Activated naive CD8-positive, alpha-beta T cell treated with anti-CD3 and anti-CD28 coated beads, Interleukin-2, amount 10 ng/mL, durations not matched to agents 7 days and 5 days (primary cell): ENCODE measurements at regions not wholly inside any gene's neighbourhood (a gene's known extent, or its start where the extent isn't known, plus 50 kb on each side); places are given as distances from the start of the nearest gene placed in this dataset.
"Not testable (repeated sequence)": the region's sequence is repeated elsewhere in the genome, so short reads cannot be mapped to it uniquely, and the experiment has no call there.

Experiments
- ATAC-seq: fragments of 150-1000 bp; cut with Tn5 transposase; one replicate; pipeline ENCODE4 v1.10.0; 2021; ENCODE audit warnings: low read depth, moderate library complexity
- POLR2A ChIA-PET: fragments of 350-600 bp; sonication (Branson Sonifier 250); formaldehyde crosslinking; loops from one replicate; lab custom pipeline; 2021; ENCODE audit warnings: antibody characterized with exemption; lab: Charles Lee
- DNase-seq: peaks from one replicate; pipeline ENCODE4 v3.0.0; 2021
- H3K27ac Mint-ChIP-seq: one replicate; pipeline ENCODE4 v1.8.0; 2022; ENCODE audit warnings: mild to moderate bottlenecking, mixed read lengths
- H3K27me3 Mint-ChIP-seq: one replicate; pipeline ENCODE4 v1.8.0; 2022; ENCODE audit warnings: mild to moderate bottlenecking, moderate library complexity, mixed read lengths
- H3K36me3 Mint-ChIP-seq: one replicate; pipeline ENCODE4 v1.8.0; 2021; ENCODE audit warnings: mild to moderate bottlenecking, mixed read lengths
- H3K4me1 Mint-ChIP-seq: one replicate; pipeline ENCODE4 v1.8.0; 2021; ENCODE audit warnings: mixed read lengths
- H3K4me3 Mint-ChIP-seq: one replicate; pipeline ENCODE4 v1.8.0; 2022; ENCODE audit warnings: mild to moderate bottlenecking, moderate library complexity, mixed read lengths
- H3K9me3 Mint-ChIP-seq: one replicate; pipeline ENCODE4 v1.8.0; 2021; ENCODE audit warnings: mixed read lengths

DNA sequence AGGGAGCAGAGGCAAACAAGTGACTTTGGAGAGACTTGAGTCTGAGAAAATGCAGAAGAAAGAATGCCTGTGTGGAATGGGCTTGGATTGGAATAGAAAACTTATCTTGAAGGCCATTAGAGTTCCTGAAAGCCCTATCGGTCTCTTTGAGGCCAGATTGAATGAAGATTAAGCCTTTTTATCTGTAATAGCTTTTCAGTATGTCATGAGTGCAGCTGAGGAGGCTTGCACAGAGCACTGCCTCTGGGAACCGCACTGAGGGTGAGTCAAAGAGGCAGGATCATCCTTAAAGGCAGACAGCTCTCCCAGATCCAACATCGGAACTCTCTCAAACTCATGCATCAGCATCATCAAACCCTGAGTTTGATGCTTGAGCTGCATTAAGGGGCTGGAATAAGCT is 515.2 kb downstream of the NTRK3 start:
- ATAC-seq (no peak), DNase-seq (no peak)
- no peaks in the 10 kb centered on the region for H3K9me3 Mint-ChIP-seq
- no peak overlapping the region for H3K4me3 Mint-ChIP-seq
- POLR2A ChIA-PET: no interaction called here
- H3K27me3 Mint-ChIP-seq: no peaks in the 10 kb centered on the region
- H3K4me1 Mint-ChIP-seq: peaks cover 8% of the 10 kb centered on the region
- H3K36me3 Mint-ChIP-seq: no peaks in the 10 kb centered on the region
- H3K27ac Mint-ChIP-seq: no peak overlapping the region

DNA sequence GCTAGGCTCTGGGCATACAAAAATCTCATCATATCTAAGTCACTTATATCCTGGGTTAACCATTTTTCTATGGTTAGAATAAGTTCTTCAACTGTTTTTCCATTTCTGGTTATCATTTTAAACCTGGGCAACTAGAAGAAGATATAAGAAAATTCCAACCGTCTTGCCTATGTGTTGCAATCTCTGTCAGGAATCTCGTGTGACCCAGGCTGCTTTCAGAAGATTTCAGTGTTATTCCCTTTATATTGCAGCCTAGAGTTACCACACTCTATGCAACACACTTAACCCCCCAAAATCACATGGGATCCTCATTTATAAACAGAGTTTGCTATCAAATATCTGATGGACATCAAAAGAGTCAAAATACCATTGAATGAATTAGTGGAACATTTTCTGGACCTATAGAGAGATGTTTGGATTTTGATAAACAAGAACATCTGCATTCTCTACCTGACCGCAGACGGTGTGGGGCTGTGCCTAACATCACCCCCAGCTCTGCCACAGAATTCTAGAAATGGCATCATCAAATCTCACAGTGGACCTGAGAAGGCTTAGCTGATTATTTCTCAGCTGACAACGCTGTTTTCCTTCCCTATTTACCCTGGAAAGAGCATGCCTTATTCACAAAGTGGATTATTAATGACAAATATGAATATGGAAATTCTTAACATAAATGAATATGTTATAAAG is 515.7 kb downstream of the NTRK3 start:
- Mint-ChIP-seq H3K36me3 (no peaks in the 10 kb centered on the region), H3K27ac (no peak overlapping the region), H3K4me3 (no peak overlapping the region), H3K9me3 (no peaks in the 10 kb centered on the region), H3K27me3 (no peaks in the 10 kb centered on the region), H3K4me1 (peaks cover 12% of the 10 kb centered on the region)
- no peak for ATAC-seq
- POLR2A ChIA-PET: no interaction called here
- DNase-seq: no peak

DNA sequence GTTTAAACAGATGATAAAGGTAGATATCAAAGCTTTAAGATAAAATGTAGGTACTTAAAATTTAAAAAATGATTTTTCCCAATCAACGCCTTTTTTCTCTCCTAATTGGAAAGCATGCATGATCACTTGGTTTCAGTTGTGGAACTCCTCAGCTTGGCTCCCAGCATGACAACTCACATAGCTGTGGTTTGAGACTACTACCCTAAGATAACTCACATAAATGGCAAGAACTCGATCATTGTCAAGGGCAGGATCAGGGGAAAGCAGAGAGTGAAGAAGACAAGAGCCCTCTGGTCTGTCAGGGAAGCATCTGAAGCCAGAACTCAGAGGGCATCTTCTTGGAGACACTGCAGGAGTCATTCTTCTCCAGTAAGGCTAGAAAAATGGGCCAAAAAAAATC is 516.7 kb downstream of the NTRK3 start:
- H3K27me3 Mint-ChIP-seq: no peaks in the 10 kb centered on the region
- no peaks in the 10 kb centered on the region for H3K9me3 Mint-ChIP-seq
- POLR2A ChIA-PET: no interaction called here
- no peak for ATAC-seq
- no peaks in the 10 kb centered on the region for H3K36me3 Mint-ChIP-seq
- H3K27ac Mint-ChIP-seq: no peak overlapping the region
- H3K4me3 Mint-ChIP-seq: no peak overlapping the region
- H3K4me1 Mint-ChIP-seq: peaks cover 12% of the 10 kb centered on the region
- DNase-seq: no peak

DNA sequence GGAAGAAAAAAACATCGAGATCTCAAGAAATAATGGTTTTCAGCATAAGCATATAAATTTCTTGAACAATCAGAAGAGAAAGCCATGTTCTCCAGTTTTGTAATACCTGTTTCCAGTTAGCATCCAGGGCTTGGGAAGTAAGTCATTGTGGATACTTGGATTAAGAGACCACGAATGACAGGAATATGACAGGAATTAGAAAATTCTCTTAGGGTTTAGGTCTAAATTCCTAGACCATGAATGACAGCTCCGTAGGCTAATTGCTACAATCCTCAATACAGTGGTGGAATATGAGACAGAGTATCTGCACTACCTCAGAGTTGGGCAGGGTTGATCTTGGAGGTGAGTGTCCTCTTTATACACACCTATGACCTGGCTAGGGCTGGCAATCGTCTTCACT is 517.5 kb downstream of the NTRK3 start:
- ATAC-seq: no peak
- DNase-seq: no peak
- H3K27me3 Mint-ChIP-seq: no peaks in the 10 kb centered on the region
- H3K9me3 Mint-ChIP-seq: no peaks in the 10 kb centered on the region
- POLR2A ChIA-PET: no interaction called here
- H3K36me3 Mint-ChIP-seq: no peaks in the 10 kb centered on the region
- no peak overlapping the region for H3K4me3 Mint-ChIP-seq
- peaks cover 12% of the 10 kb centered on the region for H3K4me1 Mint-ChIP-seq
- no peak overlapping the region for H3K27ac Mint-ChIP-seq

DNA sequence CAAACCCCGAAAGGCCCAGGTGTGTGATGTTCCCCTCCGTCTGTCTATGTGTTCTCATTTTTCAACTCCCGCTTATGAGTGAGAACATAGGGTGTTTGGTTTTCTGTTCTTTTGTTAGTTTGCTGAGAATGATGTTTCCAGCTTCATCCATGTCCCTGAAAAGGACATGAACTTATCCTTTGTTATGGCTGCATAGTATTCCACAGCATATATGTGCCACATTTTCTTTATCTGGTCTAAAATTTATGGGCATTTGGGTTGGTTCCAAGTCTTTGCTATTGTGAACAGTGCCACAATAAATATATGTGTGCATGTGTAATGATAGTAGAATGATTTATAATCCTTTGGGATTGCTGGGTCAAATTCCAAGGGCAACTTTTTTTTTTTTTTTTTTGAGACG is 519.1 kb downstream of the NTRK3 start:
- POLR2A ChIA-PET: interaction anchor here (0.7 kb wide), 1 partner anchor 48 kb away, joined by 5 read pairs; no protein-coding TSS in a partner anchor
- H3K27ac Mint-ChIP-seq: peak overlapping the region; percentile 86
- not testable (repeated sequence) for H3K27me3 Mint-ChIP-seq, DNase-seq, H3K9me3 Mint-ChIP-seq, ATAC-seq, H3K4me3 Mint-ChIP-seq, H3K36me3 Mint-ChIP-seq
- peaks cover 12% of the 10 kb centered on the region for H3K4me1 Mint-ChIP-seq

DNA sequence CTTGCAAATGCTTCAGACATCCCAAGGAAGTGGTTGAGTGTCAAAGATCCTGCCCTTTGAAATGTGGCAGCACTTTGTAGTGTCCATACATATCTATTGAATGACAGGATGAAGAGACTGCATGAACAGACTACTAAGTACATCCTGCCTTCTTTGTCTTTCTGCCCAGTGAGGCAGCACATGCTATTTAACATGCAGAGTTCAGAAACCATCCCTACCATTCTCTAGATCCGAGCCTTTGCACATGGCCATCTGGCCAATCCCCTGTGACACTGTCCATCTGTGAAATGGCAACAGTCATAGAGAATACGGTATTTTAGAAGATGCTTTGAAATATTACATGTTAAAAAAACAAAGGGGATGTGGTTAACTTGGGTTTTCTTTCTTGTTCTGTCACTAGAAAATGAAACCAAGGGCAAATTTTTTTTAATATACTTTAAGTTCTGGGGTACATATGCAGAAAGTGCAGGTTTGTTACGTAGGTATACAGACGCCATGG is 519.6 kb downstream of the NTRK3 start:
- POLR2A ChIA-PET: interaction anchor here (0.7 kb wide), 1 partner anchor 48 kb away, joined by 5 read pairs; no protein-coding TSS in a partner anchor
- Mint-ChIP-seq H3K27ac (peak overlapping the region; percentile 86), H3K27me3 (no peaks in the 10 kb centered on the region), H3K4me3 (peak overlapping the region; percentile 34), H3K36me3 (no peaks in the 10 kb centered on the region), H3K4me1 (peaks cover 12% of the 10 kb centered on the region), H3K9me3 (no peaks in the 10 kb centered on the region)
- DNase-seq (peak; percentile 32), ATAC-seq (peak; percentile 91)

DNA sequence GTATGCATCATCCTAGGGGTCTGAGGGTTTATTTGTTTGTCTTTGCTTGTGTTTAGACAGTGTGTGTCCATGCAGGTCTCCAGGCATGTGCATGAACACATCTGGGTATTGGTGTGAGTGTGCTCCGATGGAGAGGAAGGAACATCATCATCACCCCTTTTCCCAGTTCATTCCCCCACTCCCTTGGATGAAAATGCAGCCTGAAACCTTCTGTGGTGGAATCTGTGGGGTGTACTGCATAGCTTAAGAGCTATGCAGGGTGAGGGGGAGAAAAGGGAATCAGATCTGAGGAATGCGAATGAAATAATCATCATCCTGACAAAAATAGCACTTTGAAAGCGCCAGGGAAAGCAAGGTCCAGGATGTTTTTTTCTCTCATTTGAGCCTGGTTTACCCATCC is 520.1 kb downstream of the NTRK3 start:
- DNase-seq: no peak
- no peak overlapping the region for H3K4me3 Mint-ChIP-seq
- no peaks in the 10 kb centered on the region for H3K36me3 Mint-ChIP-seq
- H3K27ac Mint-ChIP-seq: peak overlapping the region; percentile 86
- H3K4me1 Mint-ChIP-seq: peaks cover 12% of the 10 kb centered on the region
- POLR2A ChIA-PET: no interaction called here
- H3K9me3 Mint-ChIP-seq: no peaks in the 10 kb centered on the region
- H3K27me3 Mint-ChIP-seq: no peaks in the 10 kb centered on the region
- ATAC-seq: no peak

DNA sequence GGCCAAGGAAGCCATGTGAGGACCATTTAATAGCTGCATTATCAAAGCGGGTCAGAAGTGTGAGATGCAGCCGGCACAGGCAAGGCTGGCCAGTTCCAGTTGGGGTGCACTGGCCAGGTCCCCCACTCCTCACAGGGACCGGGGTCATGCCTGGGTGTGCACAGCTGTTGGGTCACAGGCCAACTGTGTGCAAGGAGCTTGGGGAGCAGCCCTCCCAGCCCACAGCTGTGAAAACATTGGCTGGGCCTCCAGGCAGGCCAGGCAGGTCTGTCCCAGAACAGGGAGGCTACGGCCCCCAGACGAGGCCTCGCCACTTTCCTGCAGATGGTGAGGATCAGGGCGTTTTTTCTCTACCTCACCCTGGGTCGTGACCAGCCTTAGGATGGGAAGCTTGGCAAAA is 521.0 kb downstream of the NTRK3 start:
- DNase-seq: no peak
- Mint-ChIP-seq H3K27me3 (no peaks in the 10 kb centered on the region), H3K36me3 (no peaks in the 10 kb centered on the region), H3K9me3 (no peaks in the 10 kb centered on the region), H3K4me1 (peaks cover 12% of the 10 kb centered on the region), H3K27ac (peak overlapping the region; percentile 60), H3K4me3 (no peak overlapping the region)
- POLR2A ChIA-PET: no interaction called here
- ATAC-seq: no peak

DNA sequence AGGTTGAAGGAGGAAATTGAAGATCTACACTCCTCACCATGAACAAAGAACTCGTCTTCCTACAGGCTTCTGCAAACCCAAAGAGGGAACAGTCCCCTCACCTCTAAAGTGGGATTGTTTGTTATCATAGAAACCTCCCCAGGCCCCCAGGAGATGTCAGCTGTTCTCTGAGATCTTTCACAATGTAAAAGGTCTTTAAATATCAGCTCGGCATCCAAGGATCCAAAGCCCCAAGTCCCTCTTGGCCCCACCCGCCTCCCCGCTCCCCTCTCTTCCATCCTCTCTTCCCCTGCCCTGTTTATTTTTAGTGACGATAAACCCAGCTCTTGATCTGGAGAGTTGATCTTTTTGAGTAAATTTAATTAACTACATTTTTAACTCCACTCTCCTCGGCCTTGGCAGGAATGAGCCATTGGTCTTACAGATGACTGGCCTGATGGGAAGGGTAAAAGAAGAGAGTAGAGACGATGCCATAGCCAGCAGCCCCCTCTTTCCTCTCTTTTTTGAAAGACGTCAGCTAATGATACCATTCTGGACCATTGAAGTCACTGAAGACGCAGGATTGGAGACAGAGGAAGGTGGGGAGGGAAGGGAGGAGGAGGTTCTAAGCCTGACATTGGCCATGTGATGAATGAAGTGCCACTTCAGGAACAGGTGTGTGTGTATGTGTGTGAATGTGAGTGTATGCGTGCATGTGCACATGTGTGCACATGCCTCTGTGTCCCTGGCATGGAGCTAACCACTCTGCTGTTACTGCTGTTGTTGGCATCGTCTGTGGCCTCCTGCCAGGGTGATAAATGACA is 521.8 kb downstream of the NTRK3 start:
- POLR2A ChIA-PET: no interaction called here

DNA sequence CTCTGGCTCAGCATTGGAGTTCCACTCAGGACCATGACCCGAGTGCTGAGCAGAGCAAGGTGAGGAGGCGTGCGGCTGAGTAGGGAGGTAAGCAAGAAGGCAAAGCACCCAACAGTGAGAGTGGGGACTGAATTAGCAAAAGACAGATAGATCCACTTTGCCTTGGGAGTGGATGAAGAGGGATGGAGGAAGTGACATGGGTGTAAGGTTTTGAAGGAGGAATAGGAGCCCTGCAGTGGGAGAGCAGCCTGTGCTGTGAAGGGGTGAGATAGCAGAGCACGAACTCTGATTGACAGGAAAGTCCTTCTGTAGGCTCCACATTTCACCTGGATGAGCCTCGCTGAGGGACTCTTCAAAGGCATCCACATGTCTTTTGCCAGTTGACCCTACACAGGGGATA is 522.6 kb downstream of the NTRK3 start:
- Mint-ChIP-seq H3K36me3 (no peaks in the 10 kb centered on the region), H3K9me3 (no peaks in the 10 kb centered on the region), H3K27me3 (peaks cover 4% of the 10 kb centered on the region), H3K4me1 (peaks cover 12% of the 10 kb centered on the region), H3K4me3 (no peak overlapping the region), H3K27ac (no peak overlapping the region)
- ATAC-seq (no peak), DNase-seq (no peak)
- POLR2A ChIA-PET: no interaction called here

More for the DNA sequence above, 521.8 kb downstream of the NTRK3 start:
- no peak for ATAC-seq
- Mint-ChIP-seq H3K27me3 (no peaks in the 10 kb centered on the region), H3K36me3 (no peaks in the 10 kb centered on the region), H3K9me3 (no peaks in the 10 kb centered on the region), H3K4me1 (peaks cover 12% of the 10 kb centered on the region), H3K4me3 (no peak overlapping the region), H3K27ac (no peak overlapping the region)
- no peak for DNase-seq

DNA sequence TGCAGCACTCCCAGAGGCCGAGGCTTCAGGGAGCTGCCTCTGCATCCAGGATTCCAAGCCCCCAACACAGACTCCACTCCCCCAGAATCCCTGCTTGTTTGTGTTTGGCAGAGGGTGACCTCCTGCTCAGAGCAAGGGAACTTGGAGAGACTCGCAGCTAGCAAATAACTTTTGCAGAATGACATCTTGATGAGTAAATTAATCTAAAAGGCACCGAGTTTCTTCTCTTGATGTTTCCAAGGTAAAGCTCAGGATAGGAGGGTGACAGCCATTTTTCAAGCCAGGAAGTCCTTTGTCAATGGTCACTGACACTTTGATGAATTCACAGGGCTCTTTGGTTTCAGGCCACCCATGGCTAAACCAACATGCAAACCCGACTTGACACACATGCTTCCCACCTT is 523.0 kb downstream of the NTRK3 start:
- Mint-ChIP-seq H3K27ac (no peak overlapping the region), H3K4me3 (no peak overlapping the region), H3K36me3 (no peaks in the 10 kb centered on the region), H3K27me3 (peaks cover 4% of the 10 kb centered on the region), H3K4me1 (peaks cover 12% of the 10 kb centered on the region), H3K9me3 (no peaks in the 10 kb centered on the region)
- DNase-seq (no peak), ATAC-seq (no peak)
- POLR2A ChIA-PET: no interaction called here

DNA sequence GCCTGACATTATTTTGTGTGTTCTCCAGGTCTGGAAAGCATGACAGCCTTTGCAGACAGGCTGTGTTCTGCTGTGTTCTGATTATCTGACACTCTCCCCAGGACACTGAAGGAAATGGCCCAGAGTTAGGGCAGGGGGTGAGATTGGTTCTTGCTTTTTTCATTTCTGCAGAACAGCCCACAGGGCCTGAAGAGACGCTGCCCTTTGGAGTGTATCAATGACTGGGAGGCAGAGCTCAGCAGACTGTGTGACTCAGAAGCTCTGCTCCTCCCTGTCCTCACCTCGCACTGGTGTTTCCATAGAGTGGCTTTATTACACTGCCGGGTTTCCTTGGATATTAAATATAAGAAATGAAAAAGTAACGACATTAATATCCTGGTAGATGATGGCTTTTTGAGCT is 523.6 kb downstream of the NTRK3 start:
- no peaks in the 10 kb centered on the region for H3K9me3 Mint-ChIP-seq
- no peak overlapping the region for H3K27ac Mint-ChIP-seq
- H3K4me1 Mint-ChIP-seq: peaks cover 12% of the 10 kb centered on the region
- ATAC-seq: no peak
- no peak overlapping the region for H3K4me3 Mint-ChIP-seq
- no peaks in the 10 kb centered on the region for H3K36me3 Mint-ChIP-seq
- POLR2A ChIA-PET: no interaction called here
- DNase-seq: no peak
- H3K27me3 Mint-ChIP-seq: peaks cover 4% of the 10 kb centered on the region

DNA sequence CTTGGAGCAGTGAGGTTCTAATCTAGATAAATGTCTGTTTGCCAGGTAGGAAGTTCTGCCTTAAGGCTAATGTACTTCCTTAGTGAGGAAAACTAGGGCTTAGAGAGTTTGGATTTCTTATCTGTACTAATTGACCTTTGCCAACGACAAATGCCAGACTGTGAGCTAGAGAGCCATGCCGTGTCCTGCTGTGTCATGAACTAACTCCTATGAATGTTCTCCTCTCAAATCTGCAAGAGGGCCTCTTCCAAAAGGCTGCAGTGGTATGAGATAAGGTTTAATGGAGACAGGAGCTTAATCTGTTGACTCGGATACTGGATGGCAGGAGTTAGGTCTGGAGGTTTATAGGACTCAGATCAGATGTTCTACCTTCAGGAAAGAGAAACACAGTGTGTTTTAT is 524.9 kb downstream of the NTRK3 start:
- DNase-seq (no peak), ATAC-seq (no peak)
- Mint-ChIP-seq H3K4me3 (no peak overlapping the region), H3K27me3 (peaks cover 10% of the 10 kb centered on the region), H3K9me3 (no peaks in the 10 kb centered on the region), H3K36me3 (no peaks in the 10 kb centered on the region), H3K4me1 (peaks cover 7% of the 10 kb centered on the region), H3K27ac (no peak overlapping the region)
- POLR2A ChIA-PET: no interaction called here

DNA sequence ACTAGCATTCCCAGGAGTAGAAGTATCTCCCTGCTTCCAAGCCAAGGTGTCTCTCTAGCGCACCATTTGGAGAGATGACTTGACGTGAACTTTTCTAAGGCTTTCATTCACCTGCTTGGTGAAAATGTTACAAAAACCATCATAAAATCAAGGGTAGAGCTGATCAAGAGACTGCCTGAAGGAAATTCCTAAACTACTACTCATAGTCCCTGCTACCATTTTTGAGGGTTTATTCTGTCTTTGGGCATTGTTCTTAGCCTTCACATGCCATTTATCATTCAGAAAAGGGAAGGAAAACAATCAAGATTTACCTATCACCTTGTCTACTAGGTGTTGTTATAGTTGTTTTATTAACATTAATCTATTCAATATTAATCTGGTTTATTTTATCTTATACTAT is 525.8 kb downstream of the NTRK3 start:
- Mint-ChIP-seq H3K36me3 (no peaks in the 10 kb centered on the region), H3K27ac (no peak overlapping the region), H3K4me3 (no peak overlapping the region), H3K9me3 (no peaks in the 10 kb centered on the region), H3K27me3 (peaks cover 14% of the 10 kb centered on the region), H3K4me1 (no peaks in the 10 kb centered on the region)
- POLR2A ChIA-PET: no interaction called here
- ATAC-seq (no peak), DNase-seq (no peak)
